ENCODE measurements at regions not wholly inside any gene's neighbourhood (a gene's known extent, or its start where the extent isn't known, plus 50 kb on each side); places are given as distances from the start of the nearest gene placed in this dataset.

GRCh38 chr3:18008706-18009368 lies 266.4 kb upstream of the TBC1D5 start:
- peak; percentile 85 for DNase-seq (ENCODE audit: low read depth)
- H3K4me3 ChIP-seq (ENCODE audit: control insufficient read depth, low read depth, low read length), result no peak overlapping the region
- TF ChIP-seq CTCF (conservative IDR thresholded peaks at IDR 0.05; ENCODE audit: control insufficient read depth, insufficient read depth, low read depth, low read length), result no peak

DNA sequence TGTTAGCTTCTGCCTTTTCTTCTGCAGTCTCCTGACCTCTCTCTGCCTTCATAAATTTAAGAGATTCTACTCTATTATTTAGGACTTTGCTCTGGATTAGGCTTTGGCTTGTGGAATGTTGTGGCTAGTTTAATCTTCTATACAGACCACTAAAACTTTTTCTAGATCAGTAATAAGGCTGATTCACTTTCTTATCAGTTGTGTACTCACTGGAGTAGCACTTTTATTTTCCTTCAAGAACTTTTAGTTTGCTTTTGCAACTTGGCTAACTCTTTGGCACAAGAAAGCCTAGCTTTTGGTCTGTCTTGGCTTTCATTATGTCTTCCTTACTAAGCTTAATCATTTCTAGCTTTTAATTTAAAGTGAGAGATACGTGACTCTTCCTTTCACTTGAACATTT lies 265.5 kb upstream of the TBC1D5 start:
- TF ChIP-seq CTCF (conservative IDR thresholded peaks at IDR 0.05; ENCODE audit: control insufficient read depth, insufficient read depth, low read depth, low read length), result no peak
- H3K4me3 ChIP-seq (ENCODE audit: control insufficient read depth, low read depth, low read length), result no peak overlapping the region
- peak; percentile 3 for DNase-seq (ENCODE audit: low read depth)

DNA sequence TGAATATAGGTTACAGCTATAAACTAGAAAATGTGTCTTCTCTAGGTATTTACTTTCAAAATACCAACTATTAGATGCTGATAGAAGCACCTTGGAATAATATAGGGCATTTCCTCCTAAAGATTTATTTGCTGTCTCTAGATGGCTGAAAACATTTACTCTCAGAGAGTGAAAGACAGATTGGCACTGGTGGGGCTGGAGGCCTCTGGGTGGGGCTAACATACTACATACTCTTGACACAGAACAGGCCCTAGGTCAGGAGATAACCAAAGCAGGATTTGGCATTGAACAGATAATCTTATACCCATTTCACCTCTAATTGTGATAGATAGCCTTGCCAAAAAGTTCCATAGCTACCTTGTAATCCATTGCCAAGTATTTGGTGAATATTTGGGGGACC lies 253.3 kb upstream of the TBC1D5 start:
- no peak overlapping the region for H3K4me3 ChIP-seq (ENCODE audit: control insufficient read depth, low read depth, low read length)
- TF ChIP-seq CTCF (conservative IDR thresholded peaks at IDR 0.05; ENCODE audit: control insufficient read depth, insufficient read depth, low read depth, low read length), result no peak
- no peak for DNase-seq (ENCODE audit: low read depth)

GRCh38 chr3:17994167-17994566 lies 251.7 kb upstream of the TBC1D5 start:
- DNase-seq (ENCODE audit: low read depth), result no peak
- TF ChIP-seq CTCF (conservative IDR thresholded peaks at IDR 0.05; ENCODE audit: control insufficient read depth, insufficient read depth, low read depth, low read length), result no peak
- H3K4me3 ChIP-seq (ENCODE audit: control insufficient read depth, low read depth, low read length), result no peak overlapping the region

DNA sequence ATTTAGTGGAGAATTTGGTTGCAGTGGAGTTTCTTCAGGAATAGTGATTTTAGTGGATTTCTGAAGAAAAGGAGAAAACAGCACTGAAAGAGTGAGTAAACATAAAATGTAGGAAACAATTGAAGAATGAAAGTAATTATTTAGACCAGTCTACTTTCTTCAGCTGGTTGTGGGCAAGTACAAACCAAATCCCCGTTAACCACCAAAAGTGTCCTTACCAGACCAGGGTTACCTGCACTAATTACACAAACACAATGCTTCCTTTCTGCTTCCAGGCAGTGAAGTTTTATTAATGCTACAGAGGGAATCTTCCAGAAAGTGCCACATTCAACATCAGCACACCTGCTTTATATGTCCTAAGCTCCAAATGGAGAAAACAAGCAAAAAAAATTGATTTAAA lies 248.0 kb upstream of the TBC1D5 start:
- no peak for TF ChIP-seq CTCF (conservative IDR thresholded peaks at IDR 0.05; ENCODE audit: control insufficient read depth, insufficient read depth, low read depth, low read length)
- no peak for DNase-seq (ENCODE audit: low read depth)
- H3K4me3 ChIP-seq (ENCODE audit: control insufficient read depth, low read depth, low read length), result no peak overlapping the region

DNA sequence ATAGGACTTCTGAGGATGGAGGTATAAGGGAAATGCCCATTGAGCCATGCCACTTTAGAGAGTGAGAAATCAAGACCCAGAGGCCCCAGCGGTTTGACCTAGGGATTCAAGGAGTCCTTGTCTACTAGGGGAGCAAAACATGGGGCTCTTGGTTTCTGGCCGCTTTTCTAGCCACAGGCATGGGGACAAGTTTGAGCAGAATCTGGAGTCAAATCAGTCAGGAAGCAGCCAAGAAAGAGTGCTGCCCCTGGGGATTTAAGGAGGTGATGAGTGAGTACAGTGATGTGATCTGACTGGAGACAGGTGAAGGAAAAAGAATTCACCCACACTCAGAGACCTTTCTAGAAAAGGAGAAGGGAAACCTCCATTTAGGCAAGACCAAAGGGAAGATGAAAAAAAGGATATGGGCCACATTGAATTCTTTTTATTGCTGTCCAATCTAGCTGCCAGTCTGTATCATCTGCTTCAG lies 244.0 kb upstream of the TBC1D5 start:
- no peak for DNase-seq (ENCODE audit: low read depth)

More for the DNA sequence above, 244.0 kb upstream of the TBC1D5 start:
- TF ChIP-seq CTCF (conservative IDR thresholded peaks at IDR 0.05; ENCODE audit: control insufficient read depth, insufficient read depth, low read depth, low read length), result no peak
- no peak overlapping the region for H3K4me3 ChIP-seq (ENCODE audit: control insufficient read depth, low read depth, low read length)

Measured in fibroblast of mammary gland (primary cell).